Prostate gland (tissue), 2 donors: ENCODE measurements at regions not wholly inside any gene's neighbourhood (a gene's known extent, or its start where the extent isn't known, plus 50 kb on each side); places are given as distances from the start of the nearest gene placed in this dataset.

Experiments used
- POLR2AphosphoS5 ChIP-seq: sonication (generic); formaldehyde crosslinking; IDR thresholded peaks from one replicate; pipeline ENCODE4 v1.6.1; 2017; ENCODE audit warnings: antibody characterized with exemption
- TF ChIP-seq, protein P1 (sequence below), 4 experiments: fragments of 200-600 bp in 2 of 4; fragments of 450-650 bp in 2 of 4; sonication (generic) in 2 of 4; IDR thresholded peaks; 1 replicate in 3 of 4; 2 replicates in 1 of 4; pipeline ENCODE4 v1.5.1; 2016 to 2019; ENCODE audit warnings: antibody characterized with exemption in 4 of 4, mild to moderate bottlenecking in 2 of 4, moderate library complexity in 2 of 4

- no peak for TF ChIP-seq POLR2AphosphoS5
- TF ChIP-seq, protein P1, sequence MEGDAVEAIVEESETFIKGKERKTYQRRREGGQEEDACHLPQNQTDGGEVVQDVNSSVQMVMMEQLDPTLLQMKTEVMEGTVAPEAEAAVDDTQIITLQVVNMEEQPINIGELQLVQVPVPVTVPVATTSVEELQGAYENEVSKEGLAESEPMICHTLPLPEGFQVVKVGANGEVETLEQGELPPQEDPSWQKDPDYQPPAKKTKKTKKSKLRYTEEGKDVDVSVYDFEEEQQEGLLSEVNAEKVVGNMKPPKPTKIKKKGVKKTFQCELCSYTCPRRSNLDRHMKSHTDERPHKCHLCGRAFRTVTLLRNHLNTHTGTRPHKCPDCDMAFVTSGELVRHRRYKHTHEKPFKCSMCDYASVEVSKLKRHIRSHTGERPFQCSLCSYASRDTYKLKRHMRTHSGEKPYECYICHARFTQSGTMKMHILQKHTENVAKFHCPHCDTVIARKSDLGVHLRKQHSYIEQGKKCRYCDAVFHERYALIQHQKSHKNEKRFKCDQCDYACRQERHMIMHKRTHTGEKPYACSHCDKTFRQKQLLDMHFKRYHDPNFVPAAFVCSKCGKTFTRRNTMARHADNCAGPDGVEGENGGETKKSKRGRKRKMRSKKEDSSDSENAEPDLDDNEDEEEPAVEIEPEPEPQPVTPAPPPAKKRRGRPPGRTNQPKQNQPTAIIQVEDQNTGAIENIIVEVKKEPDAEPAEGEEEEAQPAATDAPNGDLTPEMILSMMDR (IDR thresholded peaks at IDR 0.05), result no peak
Measured at GRCh38 chr20:16147916-16148315, 425.3 kb downstream of the KIF16B start.
